ENCODE measurements at regions not wholly inside any gene's neighbourhood (a gene's known extent, or its start where the extent isn't known, plus 50 kb on each side); places are given as distances from the start of the nearest gene placed in this dataset.
A peak's percentile ranks its signal among the peaks of the same experiment; 100 is the strongest.

GRCh38 chr20:41879123-41879522 lies 260.9 kb upstream of the CHD6 start:
- no peak for DNase-seq

GRCh38 chr20:41877911-41878310 lies 259.7 kb upstream of the CHD6 start:
- no peak for DNase-seq

- DNase-seq, result no peak
These were observed 256.5 kb upstream of the CHD6 start for GRCh38 chr20:41874658-41875057.

DNA sequence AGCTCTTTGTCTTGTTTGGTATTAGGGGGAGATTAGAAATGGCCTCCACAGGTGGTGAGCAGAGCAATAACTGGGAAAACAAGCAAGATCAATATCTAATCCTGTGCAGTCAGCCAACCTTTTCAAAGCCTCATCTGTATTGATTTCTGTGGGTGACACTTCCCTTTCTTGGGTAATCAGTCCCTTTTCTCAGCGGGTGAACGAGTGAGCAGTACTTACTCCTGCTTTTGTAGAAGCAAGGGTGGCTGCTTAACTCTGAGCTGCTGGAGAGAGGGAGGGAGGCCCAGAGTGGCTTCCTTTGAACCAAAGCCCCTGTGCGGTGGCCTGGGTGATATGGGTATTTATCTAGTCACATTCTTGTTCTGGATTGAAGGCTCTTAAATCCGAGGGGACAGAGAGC lies 254.8 kb upstream of the CHD6 start:
- DNase-seq, result no peak

- DNase-seq, result no peak
These were observed 252.8 kb upstream of the CHD6 start for GRCh38 chr20:41870869-41871462.

DNA sequence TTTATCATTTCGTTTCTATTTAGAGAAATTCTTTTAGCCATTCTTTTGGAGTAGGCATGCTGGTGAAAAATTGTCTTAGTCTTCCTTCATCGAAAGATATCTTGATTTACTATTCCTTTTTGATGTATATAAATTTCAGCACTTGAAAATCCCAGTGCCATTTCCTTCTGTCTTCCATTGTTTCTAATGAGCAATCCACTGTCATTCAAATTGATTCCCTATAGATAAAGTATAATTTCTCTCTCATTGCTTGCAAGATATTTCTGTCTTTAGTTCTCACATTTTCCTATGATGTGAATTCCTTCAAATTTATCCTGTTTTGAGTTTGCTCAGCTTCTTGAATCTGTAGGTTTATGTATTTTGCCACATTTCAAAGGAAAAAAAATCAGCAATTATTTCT lies 251.1 kb upstream of the CHD6 start:
- DNase-seq, result no peak

DNA sequence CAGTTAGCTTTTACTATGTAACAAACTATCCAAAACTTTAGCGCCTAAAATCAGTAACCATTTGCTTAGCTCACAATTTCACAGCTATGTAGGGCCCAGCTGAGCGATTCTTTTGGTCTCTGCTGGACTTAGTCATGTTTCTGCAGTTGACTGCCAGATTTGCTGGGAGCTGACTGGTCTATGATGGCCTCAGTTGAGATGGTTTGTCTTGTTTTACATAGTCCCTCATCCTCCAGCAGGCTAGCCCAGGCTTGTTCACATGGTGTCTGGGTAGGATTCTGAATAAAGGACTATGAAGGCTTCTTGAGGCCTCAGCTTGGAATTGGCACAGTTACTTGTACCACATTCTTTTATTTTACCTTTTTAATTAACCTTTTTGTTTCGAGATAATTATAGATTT lies 247.8 kb upstream of the CHD6 start:
- no peak for DNase-seq

- DNase-seq, result no peak
These were observed 244.3 kb upstream of the CHD6 start for GRCh38 chr20:41862476-41862875.

GRCh38 chr20:41861772-41862422 lies 243.7 kb upstream of the CHD6 start:
- DNase-seq, result no peak

- no peak for DNase-seq
These were observed 236.6 kb upstream of the CHD6 start for GRCh38 chr20:41854765-41855164.

GRCh38 chr20:41853806-41854205 lies 235.6 kb upstream of the CHD6 start:
- DNase-seq, result no peak

GRCh38 chr20:41848180-41848579 lies 230.0 kb upstream of the CHD6 start:
- no peak for DNase-seq

DNA sequence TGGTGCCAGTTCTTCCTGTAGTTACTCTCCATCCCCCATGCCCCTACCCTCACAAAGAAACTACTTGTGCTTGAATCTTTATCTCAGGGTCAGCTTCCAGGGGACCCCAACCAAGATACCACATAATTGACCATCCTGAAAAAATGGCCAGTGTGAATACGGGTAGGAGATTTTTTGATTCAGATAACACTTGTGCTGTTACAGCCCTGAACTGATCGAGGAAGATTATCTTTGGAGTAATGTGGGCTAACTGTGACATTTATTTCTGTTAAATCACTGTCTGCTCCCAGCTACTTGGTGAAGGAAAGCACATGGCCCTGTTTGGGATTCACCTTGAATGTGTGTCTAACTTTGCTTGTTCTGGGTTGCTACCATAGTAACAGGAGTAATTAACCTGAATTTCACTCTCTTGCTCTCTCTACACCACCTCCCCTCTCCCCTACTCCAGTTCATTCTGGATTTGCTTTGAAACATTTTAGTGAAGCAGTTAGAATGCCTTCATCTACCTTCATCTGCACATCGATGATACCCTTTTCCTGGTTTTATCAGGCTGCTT lies 219.6 kb upstream of the CHD6 start:
- no peak for DNase-seq

GRCh38 chr20:41833739-41834138 lies 215.6 kb upstream of the CHD6 start:
- no peak for DNase-seq

- no peak for DNase-seq
These were observed 212.5 kb upstream of the CHD6 start for GRCh38 chr20:41830702-41831101.

DNA sequence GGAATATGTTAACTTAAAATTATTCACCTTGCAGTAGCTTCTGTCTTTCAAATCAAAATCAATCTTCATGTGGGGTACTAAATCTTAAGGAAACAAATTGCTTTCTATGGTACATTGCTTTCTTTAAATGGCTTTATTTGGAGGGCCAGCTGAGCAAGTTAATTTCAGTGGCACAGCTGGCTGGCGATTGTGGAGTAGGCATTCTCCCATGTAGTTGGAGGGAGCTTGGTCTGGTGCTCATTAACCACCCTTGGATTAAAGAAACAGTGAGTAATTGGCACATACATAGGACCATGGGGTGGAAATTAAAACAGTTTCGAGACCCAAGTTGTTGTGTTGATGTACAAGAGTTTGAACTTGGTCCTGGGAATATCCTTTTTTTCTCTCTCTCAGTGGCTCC lies 201.3 kb upstream of the CHD6 start:
- DNase-seq, result no peak

DNA sequence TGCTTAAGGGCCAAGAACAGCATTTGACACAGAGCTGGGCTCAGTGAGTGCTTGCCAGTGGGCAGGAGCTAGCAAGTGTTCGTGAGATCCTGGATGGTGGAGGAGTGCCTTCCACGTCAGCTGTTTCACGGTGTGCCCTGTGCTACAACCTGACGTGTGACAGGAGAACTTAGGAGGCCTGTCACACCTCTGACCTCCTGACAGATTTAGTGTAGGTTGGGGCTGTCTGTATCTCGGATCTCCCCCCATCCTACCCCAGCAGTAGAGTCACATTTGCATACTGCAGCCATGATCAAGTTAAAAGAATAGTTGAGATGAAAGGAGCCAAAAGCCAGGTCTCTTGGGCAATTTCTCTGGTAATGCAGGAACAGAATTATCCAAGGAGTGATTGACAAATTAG lies 200.8 kb upstream of the CHD6 start:
- no peak for DNase-seq

- DNase-seq, result no peak
These were observed 200.2 kb upstream of the CHD6 start for GRCh38 chr20:41818369-41818768.

DNA sequence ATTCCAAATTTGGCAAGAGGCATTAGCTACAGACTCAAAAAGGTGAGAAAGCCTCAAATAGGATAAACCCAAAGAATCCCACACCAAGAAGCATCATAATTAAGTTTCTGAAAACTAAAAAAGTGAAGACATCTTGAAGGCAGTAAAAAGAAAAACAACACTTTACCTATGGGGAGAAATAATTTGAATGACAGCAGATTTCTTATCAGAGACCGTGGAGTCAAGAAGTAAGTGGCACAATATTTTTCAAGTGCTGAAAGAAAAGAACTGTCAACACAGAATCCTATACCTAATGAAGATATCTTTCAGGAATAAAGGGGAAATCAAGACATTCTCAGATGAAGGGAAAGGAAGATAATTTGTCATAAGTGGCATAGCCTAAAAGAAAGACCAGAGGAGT lies 193.3 kb upstream of the CHD6 start:
- no peak for DNase-seq

DNA sequence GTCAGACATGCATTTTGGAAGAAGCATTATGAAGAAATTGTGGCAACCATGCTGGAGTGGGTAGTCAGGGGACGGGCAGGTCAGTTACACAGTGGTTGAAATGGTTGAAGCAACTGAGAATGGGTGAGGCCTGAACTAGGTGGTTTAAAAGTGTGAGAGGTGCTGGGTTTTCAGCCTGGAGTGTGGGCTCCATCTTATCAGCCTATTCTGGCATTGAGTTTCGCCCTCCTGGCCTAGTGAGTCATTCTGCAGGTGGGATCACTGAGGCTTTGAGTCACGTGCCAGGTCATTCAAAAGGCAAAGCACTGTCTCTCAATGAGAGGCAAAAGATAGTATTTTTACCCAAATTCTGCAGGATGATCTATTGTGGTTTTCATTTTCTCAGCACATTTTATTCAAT lies 181.9 kb upstream of the CHD6 start:
- no peak for DNase-seq

- DNase-seq, result no peak
These were observed 180.8 kb upstream of the CHD6 start for GRCh38 chr20:41798930-41799502.

DNA sequence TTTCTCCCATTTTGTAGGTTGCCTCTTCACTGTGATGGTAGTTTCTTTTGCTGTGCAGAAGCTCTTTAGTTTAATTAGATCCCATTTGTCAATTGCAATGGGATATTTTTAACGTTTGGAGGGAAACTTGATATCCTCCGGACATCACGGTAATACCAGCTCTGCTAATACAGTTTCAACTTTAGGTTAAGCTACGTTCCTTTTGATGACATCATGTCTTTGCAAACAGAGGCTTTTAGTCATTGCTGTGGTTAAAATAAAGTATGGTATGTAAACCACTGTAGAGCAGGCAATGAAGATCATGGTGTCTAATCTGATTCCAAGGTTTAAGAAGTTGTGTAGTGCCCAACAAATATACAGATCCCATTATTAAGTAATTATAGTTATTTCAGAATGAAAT lies 168.0 kb upstream of the CHD6 start:
- DNase-seq, result peak; percentile 56

- DNase-seq, result no peak
These were observed 166.2 kb upstream of the CHD6 start for GRCh38 chr20:41784209-41784958.

Data from fibroblast of skin of abdomen (primary cell).